KMS-11 (cell line): ENCODE measurements at regions not wholly inside any gene's neighbourhood (a gene's known extent, or its start where the extent isn't known, plus 50 kb on each side); places are given as distances from the start of the nearest gene placed in this dataset.
"Not testable (repeated sequence)": the region's sequence is repeated elsewhere in the genome, so short reads cannot be mapped to it uniquely, and the experiment has no call there.

Source experiments
- H2AFZ ChIP-seq: fragments of 200-600 bp; sonication (generic); 2 replicates; pipeline ENCODE4 v1.6.1; 2016; ENCODE audit warnings: antibody characterized with exemption, mixed run types, low read depth
- H3K27ac ChIP-seq: fragments of 200-600 bp; sonication (generic); 2 replicates; pipeline ENCODE4 v1.6.1; 2016; ENCODE audit warnings: mild to moderate bottlenecking, mixed run types
- H3K27me3 ChIP-seq: fragments of 200-600 bp; sonication (generic); 2 replicates; pipeline ENCODE4 v1.6.1; 2017; ENCODE audit warnings: mild to moderate bottlenecking, low read depth, mixed run types, moderate library complexity; ENCODE audit not compliant: insufficient read depth
- H3K36me3 ChIP-seq: fragments of 200-600 bp; sonication (generic); 2 replicates; pipeline ENCODE4 v1.6.1; 2017; ENCODE audit warnings: mild to moderate bottlenecking, mixed run types; ENCODE audit not compliant: insufficient read depth
- H3K4me1 ChIP-seq: fragments of 200-600 bp; sonication (generic); 2 replicates; pipeline ENCODE4 v1.6.1; 2016; ENCODE audit warnings: mild to moderate bottlenecking, low read depth, mixed run types; ENCODE audit not compliant: poor library complexity, severe bottlenecking
- H3K4me2 ChIP-seq: fragments of 200-600 bp; sonication (generic); 2 replicates; pipeline ENCODE4 v1.7.0; 2016; ENCODE audit warnings: mild to moderate bottlenecking, mixed run types
- H3K4me3 ChIP-seq: fragments of 200-600 bp; sonication (generic); IDR thresholded peaks from 2 replicates; pipeline ENCODE4 v1.6.1; 2017; ENCODE audit warnings: low read depth, low read length, mixed read lengths; ENCODE audit not compliant: insufficient read depth
- H3K79me2 ChIP-seq: fragments of 200-600 bp; sonication (generic); 2 replicates; pipeline ENCODE4 v1.6.1; 2016; ENCODE audit warnings: low read depth, mixed run types; ENCODE audit not compliant: insufficient read depth
- H3K9ac ChIP-seq: fragments of 200-600 bp; sonication (generic); 2 replicates; pipeline ENCODE4 v1.6.1; 2016; ENCODE audit warnings: mild to moderate bottlenecking, mixed run types
- H4K20me1 ChIP-seq: fragments of 200-600 bp; sonication (generic); 2 replicates; pipeline ENCODE4 v1.6.1; 2016; ENCODE audit warnings: mild to moderate bottlenecking, mixed run types; ENCODE audit not compliant: insufficient read depth
- TF ChIP-seq, protein P1 (sequence below): fragments of 200-600 bp; sonication (generic); conservative IDR thresholded peaks from 2 replicates; pipeline ENCODE4 v1.6.1; 2017; ENCODE audit warnings: low read depth, mild to moderate bottlenecking, antibody characterized with exemption, low read length, moderate library complexity, mixed read lengths

DNA sequence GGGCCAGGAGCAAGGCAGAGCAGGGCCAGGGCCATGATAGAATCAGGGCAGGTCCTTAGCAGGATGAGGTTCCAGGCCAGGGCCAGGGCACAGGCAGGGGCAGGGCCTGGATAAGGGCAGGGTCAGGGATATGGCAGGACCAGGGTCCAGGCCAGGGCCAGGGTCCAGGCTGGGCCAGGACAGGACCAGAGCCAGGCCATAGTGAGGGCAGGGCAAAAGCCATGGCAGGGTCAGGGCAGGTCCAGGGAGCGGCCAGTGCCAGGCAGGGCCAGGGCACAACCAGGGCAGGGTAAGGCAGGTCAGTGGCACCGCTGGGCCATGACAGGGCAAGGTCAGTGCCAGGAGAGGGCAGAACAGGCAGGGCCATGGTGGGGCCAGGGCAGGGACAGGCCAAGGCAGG, 152.2 kb downstream of the LIPI start:
- no peak overlapping the region for H3K27ac ChIP-seq
- H3K4me1 ChIP-seq = no peaks in the 10 kb centered on the region
- H3K36me3 ChIP-seq = no peaks in the 10 kb centered on the region
- no peak overlapping the region for H2AFZ ChIP-seq
- TF ChIP-seq, protein P1, sequence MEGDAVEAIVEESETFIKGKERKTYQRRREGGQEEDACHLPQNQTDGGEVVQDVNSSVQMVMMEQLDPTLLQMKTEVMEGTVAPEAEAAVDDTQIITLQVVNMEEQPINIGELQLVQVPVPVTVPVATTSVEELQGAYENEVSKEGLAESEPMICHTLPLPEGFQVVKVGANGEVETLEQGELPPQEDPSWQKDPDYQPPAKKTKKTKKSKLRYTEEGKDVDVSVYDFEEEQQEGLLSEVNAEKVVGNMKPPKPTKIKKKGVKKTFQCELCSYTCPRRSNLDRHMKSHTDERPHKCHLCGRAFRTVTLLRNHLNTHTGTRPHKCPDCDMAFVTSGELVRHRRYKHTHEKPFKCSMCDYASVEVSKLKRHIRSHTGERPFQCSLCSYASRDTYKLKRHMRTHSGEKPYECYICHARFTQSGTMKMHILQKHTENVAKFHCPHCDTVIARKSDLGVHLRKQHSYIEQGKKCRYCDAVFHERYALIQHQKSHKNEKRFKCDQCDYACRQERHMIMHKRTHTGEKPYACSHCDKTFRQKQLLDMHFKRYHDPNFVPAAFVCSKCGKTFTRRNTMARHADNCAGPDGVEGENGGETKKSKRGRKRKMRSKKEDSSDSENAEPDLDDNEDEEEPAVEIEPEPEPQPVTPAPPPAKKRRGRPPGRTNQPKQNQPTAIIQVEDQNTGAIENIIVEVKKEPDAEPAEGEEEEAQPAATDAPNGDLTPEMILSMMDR = no peak
- no peaks in the 10 kb centered on the region for H3K27me3 ChIP-seq
- no peaks in the 10 kb centered on the region for H4K20me1 ChIP-seq
- H3K4me3 ChIP-seq = no peak overlapping the region
- H3K4me2 ChIP-seq = no peak overlapping the region
- H3K79me2 ChIP-seq = peaks cover 15% of the 10 kb centered on the region
- no peak overlapping the region for H3K9ac ChIP-seq

DNA sequence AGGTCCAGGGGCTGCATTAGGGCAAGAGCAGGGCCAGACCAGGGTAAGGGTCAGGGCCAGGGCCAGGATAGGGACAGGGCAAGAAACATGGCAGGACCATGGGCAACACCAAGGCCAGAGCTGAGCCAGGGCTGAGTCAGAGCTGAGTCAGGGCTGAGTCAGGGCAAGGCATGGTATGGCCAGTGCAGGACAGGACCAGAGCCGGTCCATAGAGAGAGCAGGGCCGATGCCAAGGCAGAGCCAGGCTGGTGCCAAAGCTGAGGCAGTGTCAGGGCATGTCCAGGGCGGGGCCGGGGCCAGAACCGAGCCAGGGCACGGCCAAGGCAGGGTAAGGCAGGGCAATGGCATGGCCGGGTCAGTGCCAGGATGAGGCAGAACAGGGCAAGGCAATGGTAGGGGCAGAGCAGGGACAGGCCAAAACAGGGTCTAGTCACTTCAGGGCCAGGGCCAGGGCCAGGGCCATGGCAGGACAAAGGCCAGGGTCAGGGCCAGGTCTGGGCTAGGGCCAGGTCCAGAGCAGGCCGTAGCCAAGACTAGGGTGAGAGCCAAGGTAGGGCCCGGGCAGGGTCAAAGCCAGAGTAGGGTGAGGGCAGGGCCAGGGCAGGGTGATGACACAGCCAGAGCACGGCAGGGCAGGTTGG, 152.8 kb downstream of the LIPI start:
- H3K4me1 ChIP-seq, H3K27me3 ChIP-seq, H3K4me3 ChIP-seq, H2AFZ ChIP-seq, H3K4me2 ChIP-seq, H3K36me3 ChIP-seq, H4K20me1 ChIP-seq, H3K27ac ChIP-seq, H3K9ac ChIP-seq: not testable (repeated sequence)
- H3K79me2 ChIP-seq = peaks cover 19% of the 10 kb centered on the region

DNA sequence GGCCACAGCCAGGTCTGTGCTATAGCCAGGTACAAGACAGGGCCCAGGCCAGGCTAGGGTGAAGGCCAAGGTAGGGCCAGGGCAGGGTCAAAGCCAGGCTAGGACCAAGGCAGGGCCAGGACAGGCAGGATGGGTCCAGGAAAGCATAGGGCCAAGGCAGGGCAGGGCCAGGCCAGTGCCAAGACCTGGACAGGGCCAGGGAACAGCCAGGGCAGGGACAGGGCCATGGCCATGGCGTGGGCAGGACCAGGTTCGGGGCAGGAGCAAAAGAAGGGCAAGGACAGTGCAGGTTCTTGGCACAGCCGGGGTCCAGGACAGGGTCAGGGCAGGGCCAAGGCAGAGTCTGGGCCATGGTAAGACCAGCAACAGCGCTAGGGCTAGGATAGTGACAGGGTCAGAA, 153.4 kb downstream of the LIPI start:
- Histone ChIP-seq H3K4me3 (no peak overlapping the region), H2AFZ (no peak overlapping the region), H3K9ac (no peak overlapping the region), H3K4me1 (no peaks in the 10 kb centered on the region), H3K36me3 (no peaks in the 10 kb centered on the region), H3K27ac (no peak overlapping the region), H4K20me1 (no peaks in the 10 kb centered on the region), H3K79me2 (peaks cover 22% of the 10 kb centered on the region), H3K4me2 (no peak overlapping the region), H3K27me3 (no peaks in the 10 kb centered on the region)
- TF ChIP-seq, protein P1 = no peak

DNA sequence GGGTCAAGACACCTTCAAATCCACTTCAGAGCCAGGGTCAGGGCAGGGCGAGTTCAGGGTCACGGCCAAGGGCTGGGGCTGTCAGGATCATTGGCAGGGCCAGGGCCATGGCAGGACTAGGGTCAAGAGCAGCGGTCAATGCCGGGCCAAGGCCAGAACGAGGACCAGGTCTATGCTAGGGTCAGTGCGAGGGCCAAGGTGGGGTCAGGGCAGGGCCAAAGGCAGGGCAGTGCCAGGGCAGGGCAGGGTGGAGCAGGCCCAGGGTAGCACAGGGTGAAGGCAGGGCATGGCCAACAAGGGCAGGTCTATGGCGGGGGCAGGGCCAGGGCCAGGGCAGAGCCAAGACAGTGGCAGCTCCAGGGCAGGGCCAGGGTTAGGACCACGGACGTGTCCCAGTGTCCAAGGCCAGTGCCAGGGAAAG, 154.0 kb downstream of the LIPI start:
- no peak overlapping the region for H2AFZ ChIP-seq
- H4K20me1 ChIP-seq = no peaks in the 10 kb centered on the region
- H3K4me3 ChIP-seq = no peak overlapping the region
- no peaks in the 10 kb centered on the region for H3K4me1 ChIP-seq
- H3K4me2 ChIP-seq = no peak overlapping the region
- peaks cover 22% of the 10 kb centered on the region for H3K79me2 ChIP-seq
- no peak overlapping the region for H3K9ac ChIP-seq
- TF ChIP-seq, protein P1 = no peak
- no peaks in the 10 kb centered on the region for H3K27me3 ChIP-seq
- H3K36me3 ChIP-seq = no peaks in the 10 kb centered on the region
- H3K27ac ChIP-seq = no peak overlapping the region

DNA sequence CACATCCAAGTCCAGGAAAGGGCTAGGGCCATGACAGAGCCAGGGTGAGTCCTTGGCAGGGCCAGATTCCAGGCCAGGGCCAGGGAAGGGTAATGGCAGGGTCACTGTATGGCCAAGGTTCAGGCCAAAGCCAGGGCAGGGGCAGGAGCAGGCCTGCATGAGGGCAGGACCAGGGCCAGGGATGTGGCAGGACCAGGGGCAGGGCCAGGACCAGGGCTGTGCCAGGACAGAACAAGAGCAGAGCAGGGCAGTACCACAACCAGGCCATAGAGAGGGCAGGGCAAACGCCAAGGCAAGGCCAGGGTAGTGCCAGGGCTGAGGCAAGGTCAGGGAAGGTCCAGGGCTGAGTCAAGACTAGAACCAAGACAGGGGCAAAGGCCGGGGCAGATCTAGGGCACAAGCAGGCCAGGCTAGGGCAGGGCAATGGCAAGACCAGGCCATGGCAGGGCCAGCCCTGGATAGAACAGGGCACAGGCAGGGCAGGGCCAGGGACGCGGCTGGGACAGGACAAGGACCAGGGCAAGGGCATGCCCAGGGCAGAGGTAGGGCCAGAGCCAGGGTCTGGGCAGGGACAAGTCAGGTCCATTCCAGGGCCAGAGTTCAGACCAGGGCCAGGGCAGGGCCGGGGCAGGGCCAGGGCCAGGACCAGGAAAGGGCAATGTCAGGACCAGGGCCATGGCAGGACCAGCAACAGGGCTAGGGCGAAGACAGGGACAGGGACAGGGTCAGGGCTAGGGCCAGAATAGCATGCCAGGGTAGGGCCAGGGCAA, 154.8 kb downstream of the LIPI start:
- H3K27me3 ChIP-seq, H3K27ac ChIP-seq, H3K4me1 ChIP-seq, H3K4me2 ChIP-seq, H2AFZ ChIP-seq, H4K20me1 ChIP-seq, H3K36me3 ChIP-seq, H3K9ac ChIP-seq, H3K4me3 ChIP-seq: not testable (repeated sequence)
- peaks cover 22% of the 10 kb centered on the region for H3K79me2 ChIP-seq
